RWPE2 (cell line): ENCODE measurements at regions not wholly inside any gene's neighbourhood (a gene's known extent, or its start where the extent isn't known, plus 50 kb on each side); places are given as distances from the start of the nearest gene placed in this dataset.

Experiments
- ATAC-seq: fragments of 200-7000 bp; cut with Tn5 transposase; 3 replicates; pipeline ENCODE4 v1.9.1; 2021; ENCODE audit warnings: low read depth
- DNase-seq: peaks from one replicate; pipeline ENCODE4 v3.0.0-alpha.2; 2020; ENCODE audit warnings: low spot score
- H3K27ac ChIP-seq: fragments of 450-650 bp; 2 replicates; pipeline ENCODE4 v1.5.1; 2017; ENCODE audit warnings: mild to moderate bottlenecking; ENCODE audit not compliant: poor library complexity, severe bottlenecking
- H3K27me3 ChIP-seq: fragments of 250-450 bp; sonication (Bioruptor Pico); 2 replicates; pipeline ENCODE4 v1.5.1; 2021; ENCODE audit warnings: mild to moderate bottlenecking, moderate library complexity; ENCODE audit not compliant: insufficient read depth, poor library complexity, severe bottlenecking
- H3K36me3 ChIP-seq: fragments of 250-450 bp; sonication (Bioruptor Pico); 2 replicates; pipeline ENCODE4 v1.5.1; 2020; ENCODE audit warnings: low read depth, mild to moderate bottlenecking, moderate library complexity
- H3K4me1 ChIP-seq: fragments of 250-450 bp; sonication (Bioruptor Pico); 2 replicates; pipeline ENCODE4 v1.5.1; 2021; ENCODE audit warnings: mild to moderate bottlenecking, moderate library complexity; ENCODE audit not compliant: insufficient read depth, poor library complexity, severe bottlenecking
- H3K4me3 ChIP-seq: fragments of 250-450 bp; sonication (Bioruptor Pico); 2 replicates; pipeline ENCODE4 v1.5.1; 2021; ENCODE audit warnings: mild to moderate bottlenecking, moderate library complexity; ENCODE audit not compliant: severe bottlenecking
- H3K9me3 ChIP-seq: fragments of 250-450 bp; sonication (Bioruptor Pico); 2 replicates; pipeline ENCODE4 v1.5.1; 2021; ENCODE audit warnings: mild to moderate bottlenecking, moderate library complexity; ENCODE audit not compliant: severe bottlenecking
- TF ChIP-seq, protein P1 (sequence below): fragments of 450-650 bp; IDR thresholded peaks from one replicate; pipeline ENCODE4 v1.5.1; 2017; ENCODE audit warnings: mild to moderate bottlenecking, moderate library complexity; ENCODE audit not compliant: poor library complexity, severe bottlenecking

DNA sequence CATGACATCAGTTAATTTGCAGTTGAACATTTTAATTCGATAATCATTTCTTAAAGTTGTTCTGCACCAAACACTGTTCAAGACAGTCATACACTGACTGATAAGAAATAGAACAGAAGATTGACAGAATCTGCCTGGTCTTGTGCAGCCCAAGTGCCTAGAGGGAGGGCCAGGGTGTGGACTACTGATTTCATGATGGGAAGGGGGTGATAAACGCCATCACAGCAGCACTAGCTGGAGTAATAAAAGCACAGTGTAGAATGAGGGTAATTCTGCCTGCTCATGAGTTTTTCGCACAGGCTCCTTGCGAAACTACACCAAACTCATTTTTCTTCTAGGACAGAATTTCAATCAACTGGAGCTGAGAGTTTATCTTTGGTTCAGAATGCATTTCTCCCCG is 270.1 kb downstream of the ARL4A start:
- Histone ChIP-seq H3K27me3 (no peaks in the 10 kb centered on the region), H3K36me3 (no peaks in the 10 kb centered on the region), H3K4me1 (no peaks in the 10 kb centered on the region), H3K4me3 (no peak overlapping the region), H3K9me3 (no peaks in the 10 kb centered on the region), H3K27ac (no peak overlapping the region)
- ATAC-seq (no peak), DNase-seq (no peak)
- TF ChIP-seq, protein P1, sequence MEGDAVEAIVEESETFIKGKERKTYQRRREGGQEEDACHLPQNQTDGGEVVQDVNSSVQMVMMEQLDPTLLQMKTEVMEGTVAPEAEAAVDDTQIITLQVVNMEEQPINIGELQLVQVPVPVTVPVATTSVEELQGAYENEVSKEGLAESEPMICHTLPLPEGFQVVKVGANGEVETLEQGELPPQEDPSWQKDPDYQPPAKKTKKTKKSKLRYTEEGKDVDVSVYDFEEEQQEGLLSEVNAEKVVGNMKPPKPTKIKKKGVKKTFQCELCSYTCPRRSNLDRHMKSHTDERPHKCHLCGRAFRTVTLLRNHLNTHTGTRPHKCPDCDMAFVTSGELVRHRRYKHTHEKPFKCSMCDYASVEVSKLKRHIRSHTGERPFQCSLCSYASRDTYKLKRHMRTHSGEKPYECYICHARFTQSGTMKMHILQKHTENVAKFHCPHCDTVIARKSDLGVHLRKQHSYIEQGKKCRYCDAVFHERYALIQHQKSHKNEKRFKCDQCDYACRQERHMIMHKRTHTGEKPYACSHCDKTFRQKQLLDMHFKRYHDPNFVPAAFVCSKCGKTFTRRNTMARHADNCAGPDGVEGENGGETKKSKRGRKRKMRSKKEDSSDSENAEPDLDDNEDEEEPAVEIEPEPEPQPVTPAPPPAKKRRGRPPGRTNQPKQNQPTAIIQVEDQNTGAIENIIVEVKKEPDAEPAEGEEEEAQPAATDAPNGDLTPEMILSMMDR, result no peak

GRCh38 chr7:12961910-12962480 is 274.6 kb downstream of the ARL4A start:
- Histone ChIP-seq H3K27me3 (no peaks in the 10 kb centered on the region), H3K4me3 (no peak overlapping the region), H3K9me3 (no peaks in the 10 kb centered on the region), H3K27ac (no peak overlapping the region), H3K36me3 (no peaks in the 10 kb centered on the region), H3K4me1 (no peaks in the 10 kb centered on the region)
- ATAC-seq (no peak), DNase-seq (no peak)
- TF ChIP-seq, protein P1, result no peak

DNA sequence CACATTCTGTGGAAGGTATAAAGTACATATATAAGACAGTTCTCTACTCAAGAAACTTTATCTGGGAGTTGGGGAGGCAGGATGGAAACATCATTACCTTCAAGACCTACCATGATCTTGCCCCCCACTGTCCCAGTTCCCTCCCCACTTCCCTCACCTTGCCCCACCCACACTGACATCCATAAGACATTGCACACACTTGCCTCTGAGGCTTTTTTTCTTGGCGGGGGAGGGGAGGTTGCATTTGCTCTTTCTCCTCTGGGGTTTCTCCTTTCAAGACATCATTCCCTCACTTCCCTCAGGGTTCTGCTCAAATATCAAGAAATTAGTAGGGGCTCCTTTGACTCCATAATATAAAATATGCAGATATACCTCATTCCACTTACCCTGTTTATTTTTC is 276.0 kb downstream of the ARL4A start:
- H3K27ac ChIP-seq, result no peak overlapping the region
- no peaks in the 10 kb centered on the region for H3K4me1 ChIP-seq
- H3K9me3 ChIP-seq, result no peaks in the 10 kb centered on the region
- H3K36me3 ChIP-seq, result no peaks in the 10 kb centered on the region
- no peak overlapping the region for H3K4me3 ChIP-seq
- no peaks in the 10 kb centered on the region for H3K27me3 ChIP-seq
- no peak for ATAC-seq
- DNase-seq, result no peak
- TF ChIP-seq, protein P1, result no peak

DNA sequence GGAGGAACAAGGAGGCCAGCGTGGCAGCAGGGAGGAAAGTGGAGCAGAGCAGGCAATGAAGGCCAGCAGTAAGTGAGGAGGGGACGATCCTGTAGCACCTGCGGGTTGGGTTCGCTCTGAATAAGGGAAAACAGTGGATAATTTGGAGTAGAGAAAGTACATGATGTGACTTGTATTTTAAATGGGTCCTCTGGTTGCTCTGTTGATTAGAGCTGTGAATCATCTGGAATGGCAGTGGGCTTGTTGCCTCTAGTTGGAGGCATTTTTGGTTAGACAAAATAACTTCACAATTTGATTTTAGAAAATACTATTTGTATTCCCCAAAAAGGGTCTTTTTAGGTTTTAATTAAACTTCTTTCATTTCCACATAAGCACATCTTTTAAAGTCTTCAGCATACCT is 277.4 kb downstream of the ARL4A start:
- H3K4me3 ChIP-seq, result no peak overlapping the region
- TF ChIP-seq, protein P1, result no peak
- ATAC-seq (no peak; the same call in 2 of the 3 replicates), DNase-seq (no peak)
- H3K27ac ChIP-seq, result no peak overlapping the region
- H3K36me3 ChIP-seq, result no peaks in the 10 kb centered on the region
- H3K27me3 ChIP-seq, result no peaks in the 10 kb centered on the region
- no peaks in the 10 kb centered on the region for H3K9me3 ChIP-seq
- H3K4me1 ChIP-seq, result no peaks in the 10 kb centered on the region

DNA sequence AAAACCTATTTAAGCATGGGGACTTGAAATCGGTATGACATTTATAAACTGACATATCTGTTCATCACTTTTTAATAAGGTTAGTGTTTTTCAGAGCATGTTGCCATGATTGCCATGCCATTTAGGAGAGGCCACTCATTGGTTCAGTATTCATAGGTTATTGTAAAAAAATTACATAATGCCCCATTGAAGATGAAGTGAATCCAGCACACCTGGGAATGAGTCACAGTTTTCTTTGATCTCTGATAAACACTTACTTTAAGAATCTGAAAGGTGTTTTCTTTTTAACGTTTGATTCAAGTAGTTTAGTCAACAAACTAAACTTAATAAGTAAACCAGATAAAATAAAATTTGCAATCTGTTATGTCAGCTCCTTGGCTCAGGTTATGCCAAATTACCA is 278.3 kb downstream of the ARL4A start:
- Histone ChIP-seq H3K36me3 (no peaks in the 10 kb centered on the region), H3K4me1 (no peaks in the 10 kb centered on the region), H3K9me3 (no peaks in the 10 kb centered on the region), H3K4me3 (no peak overlapping the region), H3K27me3 (no peaks in the 10 kb centered on the region), H3K27ac (no peak overlapping the region)
- TF ChIP-seq, protein P1, result no peak
- DNase-seq (no peak), ATAC-seq (peak; percentile 54; the same call in 2 of the 3 replicates)
